NB4 (cell line): ENCODE measurements at regions not wholly inside any gene's neighbourhood (a gene's known extent, or its start where the extent isn't known, plus 50 kb on each side); places are given as distances from the start of the nearest gene placed in this dataset.

Experiments
- MYC ChIP-seq: IDR thresholded peaks from 2 replicates; pipeline ENCODE4 v1.6.1; 2011; ENCODE audit warnings: low read depth, low read length
- POLR2A ChIP-seq: IDR thresholded peaks from 2 replicates; pipeline ENCODE4 v1.6.1; 2011; ENCODE audit warnings: mild to moderate bottlenecking; ENCODE audit not compliant: insufficient read length; ENCODE audit errors: extremely low read depth
- TF ChIP-seq, protein P1 (sequence below): IDR thresholded peaks from one replicate; pipeline ENCODE4 v1.5.1; 2012; ENCODE audit warnings: low read depth, low read length
- TF ChIP-seq, protein P2 (sequence below): IDR thresholded peaks from 2 replicates; pipeline ENCODE4 v1.6.1; 2011; ENCODE audit warnings: low read depth, low read length

DNA sequence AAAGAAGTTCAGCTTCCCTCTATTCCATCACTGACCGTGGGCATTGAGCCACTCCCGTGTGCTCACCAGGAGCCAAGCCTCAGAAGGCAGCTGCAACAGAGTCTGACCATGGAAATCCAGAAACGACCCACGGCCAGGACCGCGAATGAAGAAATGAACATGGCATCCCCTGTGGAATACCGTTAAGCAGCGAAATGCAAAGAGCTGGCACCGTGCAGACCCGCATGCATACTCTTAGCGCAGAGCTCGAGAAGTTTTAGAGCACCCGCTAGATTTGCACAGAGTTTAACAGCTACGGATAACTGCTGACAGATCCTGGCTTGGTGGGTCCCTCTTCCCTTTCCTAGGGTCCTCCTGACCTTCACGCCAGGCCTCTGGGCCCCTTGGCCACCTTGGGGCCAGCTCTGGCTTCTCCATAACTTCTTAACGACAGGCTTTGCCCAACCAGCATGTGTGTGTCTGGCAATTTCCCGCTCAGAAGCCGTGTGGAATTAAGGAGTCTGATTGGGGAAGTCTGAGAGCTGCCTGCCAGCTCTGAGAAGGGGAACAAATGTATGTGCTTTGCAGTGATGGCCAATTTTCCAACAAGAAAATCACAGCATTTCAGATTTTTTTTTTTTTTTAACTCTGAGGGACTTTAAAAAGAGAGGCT, 75.3 kb upstream of the COL5A1 start:
- TF ChIP-seq POLR2A = no peak
- TF ChIP-seq, protein P1, sequence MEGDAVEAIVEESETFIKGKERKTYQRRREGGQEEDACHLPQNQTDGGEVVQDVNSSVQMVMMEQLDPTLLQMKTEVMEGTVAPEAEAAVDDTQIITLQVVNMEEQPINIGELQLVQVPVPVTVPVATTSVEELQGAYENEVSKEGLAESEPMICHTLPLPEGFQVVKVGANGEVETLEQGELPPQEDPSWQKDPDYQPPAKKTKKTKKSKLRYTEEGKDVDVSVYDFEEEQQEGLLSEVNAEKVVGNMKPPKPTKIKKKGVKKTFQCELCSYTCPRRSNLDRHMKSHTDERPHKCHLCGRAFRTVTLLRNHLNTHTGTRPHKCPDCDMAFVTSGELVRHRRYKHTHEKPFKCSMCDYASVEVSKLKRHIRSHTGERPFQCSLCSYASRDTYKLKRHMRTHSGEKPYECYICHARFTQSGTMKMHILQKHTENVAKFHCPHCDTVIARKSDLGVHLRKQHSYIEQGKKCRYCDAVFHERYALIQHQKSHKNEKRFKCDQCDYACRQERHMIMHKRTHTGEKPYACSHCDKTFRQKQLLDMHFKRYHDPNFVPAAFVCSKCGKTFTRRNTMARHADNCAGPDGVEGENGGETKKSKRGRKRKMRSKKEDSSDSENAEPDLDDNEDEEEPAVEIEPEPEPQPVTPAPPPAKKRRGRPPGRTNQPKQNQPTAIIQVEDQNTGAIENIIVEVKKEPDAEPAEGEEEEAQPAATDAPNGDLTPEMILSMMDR = no peak
- TF ChIP-seq MYC = no peak
- TF ChIP-seq, protein P2, sequence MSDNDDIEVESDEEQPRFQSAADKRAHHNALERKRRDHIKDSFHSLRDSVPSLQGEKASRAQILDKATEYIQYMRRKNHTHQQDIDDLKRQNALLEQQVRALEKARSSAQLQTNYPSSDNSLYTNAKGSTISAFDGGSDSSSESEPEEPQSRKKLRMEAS = no peak
